HepG2 (cell line): ENCODE measurements at regions not wholly inside any gene's neighbourhood (a gene's known extent, or its start where the extent isn't known, plus 50 kb on each side); places are given as distances from the start of the nearest gene placed in this dataset.

Experiments used
- ATAC-seq: fragments of 200-7000 bp; cut with Tn5 transposase; 3 replicates; pipeline ENCODE4 v1.9.1; 2020; ENCODE audit warnings: mild to moderate bottlenecking, moderate library complexity
- BruUV-seq: library from RNA; stranded (reverse); fragments of 400-500 nt; replicated peaks from 2 replicates; lab custom pipeline; 2021; lab: Mats Ljungman, UMichigan
- CTCF ChIA-PET: fragments of 300-600 bp; formaldehyde crosslinking; extraction: SDS; loops from one replicate; lab custom pipeline; 2021; ENCODE audit warnings: low total read pairs, inconsistent platforms, low intra/inter-chr PET ratio; lab: Yijun Ruan, JAX
- POLR2A ChIA-PET: fragments of 350-600 bp; sonication (Branson Sonifier 250); formaldehyde crosslinking; loops from one replicate; lab custom pipeline; 2020; ENCODE audit warnings: antibody characterized with exemption, inconsistent platforms; lab: Yijun Ruan, JAX
- DNase-seq: peaks from one replicate; pipeline ENCODE4 v3.0.0-alpha.2; 2015; ENCODE audit warnings: low spot score
- FAIRE-seq: peaks from 3 replicates; lab custom pipeline; 2011; peaks lifted over from hg19 to GRCh38; lab: Jason Lieb, UNC
- H2AFZ ChIP-seq: one replicate; pipeline ENCODE4 v1.6.1; 2011; ENCODE audit warnings: low read length, inconsistent platforms
- H3K27ac ChIP-seq: fragments of 300-600 bp; 3 replicates; pipeline ENCODE4 v1.8.0; 2011; ENCODE audit warnings: mixed run types, mild to moderate bottlenecking, mixed read lengths, low read length, inconsistent platforms; ENCODE audit not compliant: insufficient read depth; ENCODE audit errors: extremely low read length
- H3K27me3 ChIP-seq, 2 experiments: fragments of 200-600 bp in 1 of 2; 2 replicates in 1 of 2; 3 replicates in 1 of 2; pipeline versions ENCODE4 v1.6.0 to v1.8.0; 2011; ENCODE audit warnings: low read length in 2 of 2, mild to moderate bottlenecking in 2 of 2, moderate library complexity in 2 of 2, inconsistent platforms in 1 of 2; ENCODE audit not compliant: insufficient read depth in 2 of 2, control insufficient read depth in 1 of 2
- H3K36me3 ChIP-seq, 2 experiments: fragments of 200-600 bp in 1 of 2; replicated peaks in 1 of 2; 2 replicates in 1 of 2; 3 replicates in 1 of 2; pipeline versions ENCODE4 v1.5.1 to v1.8.0; 2011; ENCODE audit warnings: low read length in 2 of 2, inconsistent platforms in 1 of 2; ENCODE audit not compliant: insufficient read depth in 2 of 2, control insufficient read depth in 1 of 2
- H3K4me1 ChIP-seq: 2 replicates; pipeline ENCODE4 v1.5.1; 2012; ENCODE audit warnings: low read length, inconsistent platforms; ENCODE audit not compliant: insufficient read depth
- H3K4me2 ChIP-seq: 2 replicates; pipeline ENCODE4 v1.6.0; 2011; ENCODE audit warnings: low read depth, low read length, inconsistent platforms
- H3K4me3 ChIP-seq, 3 experiments: fragments of 200-600 bp in 1 of 3; sonication (generic), shearing (Covaris generic) in 1 of 3; replicated peaks in 1 of 3; 2 replicates each; pipeline ENCODE4 v1.5.1; 2011 to 2016; ENCODE audit warnings: low read length in 3 of 3, inconsistent platforms in 2 of 3, low read depth in 2 of 3, mild to moderate bottlenecking in 2 of 3, control low read depth in 1 of 3, mixed read lengths in 1 of 3; ENCODE audit not compliant: insufficient read depth in 1 of 3
- H3K79me2 ChIP-seq: one replicate; pipeline ENCODE4 v1.6.1; 2011; ENCODE audit warnings: low read length, inconsistent platforms; ENCODE audit not compliant: insufficient read depth
- H3K9ac ChIP-seq: 2 replicates; pipeline ENCODE4 v1.6.0; 2011; ENCODE audit warnings: mild to moderate bottlenecking, low read depth, low read length, inconsistent platforms; ENCODE audit not compliant: insufficient read depth
- H3K9me3 ChIP-seq: 2 replicates; pipeline ENCODE4 v1.5.1; 2012; ENCODE audit warnings: mild to moderate bottlenecking, low read length
- H4K20me1 ChIP-seq: 2 replicates; pipeline ENCODE4 v1.6.0; 2011; ENCODE audit warnings: inconsistent platforms, mild to moderate bottlenecking, low read length, moderate library complexity; ENCODE audit not compliant: insufficient read depth
- CC2D1A ChIP-seq: sonication (generic); formaldehyde crosslinking; IDR thresholded peaks from 2 replicates; pipeline ENCODE4 v1.8.1; 2023; ENCODE audit warnings: mild to moderate bottlenecking, missing genetic modification reagents
- GTF2F1 ChIP-seq: fragments of 150-350 bp; IDR thresholded peaks from 2 replicates; pipeline ENCODE4 v1.6.1; 2014; ENCODE audit warnings: low read length
- HINFP ChIP-seq: sonication (generic); formaldehyde crosslinking; IDR thresholded peaks from 2 replicates; pipeline ENCODE4 v1.4.0; 2020; ENCODE audit warnings: low read depth, mild to moderate bottlenecking, missing genetic modification reagents
- HOXA5 ChIP-seq: sonication (generic); formaldehyde crosslinking; IDR thresholded peaks from 2 replicates; pipeline ENCODE4 v1.4.0; 2020; ENCODE audit warnings: missing genetic modification reagents
- KLF13 ChIP-seq: sonication (generic); formaldehyde crosslinking; IDR thresholded peaks from 2 replicates; pipeline ENCODE4 v1.4.0; 2020; ENCODE audit warnings: mild to moderate bottlenecking, missing genetic modification reagents
- MED1 ChIP-seq: sonication (generic); formaldehyde crosslinking; IDR thresholded peaks from 2 replicates; pipeline ENCODE4 v1.4.0; 2020; ENCODE audit warnings: missing genetic modification reagents
- MTF2 ChIP-seq: sonication (generic); formaldehyde crosslinking; IDR thresholded peaks from 2 replicates; pipeline ENCODE4 v1.5.0; 2020; ENCODE audit warnings: missing genetic modification reagents, borderline replicate concordance
- PRDM15 ChIP-seq: sonication (generic); formaldehyde crosslinking; IDR thresholded peaks from 2 replicates; pipeline ENCODE4 v1.4.0; 2020; ENCODE audit warnings: missing genetic modification reagents
- RFX5 ChIP-seq: IDR thresholded peaks from 2 replicates; pipeline ENCODE4 v1.6.1; 2011; ENCODE audit warnings: low read depth, low read length, improper control_type of control experiment
- ZFP36L1 ChIP-seq: sonication (generic); formaldehyde crosslinking; IDR thresholded peaks from 2 replicates; pipeline ENCODE4 v1.8.0; 2022; ENCODE audit warnings: mild to moderate bottlenecking, missing genetic modification reagents, moderate library complexity
- ZNF12 ChIP-seq: sonication (generic); formaldehyde crosslinking; IDR thresholded peaks from 2 replicates; pipeline ENCODE4 v1.5.0; 2020; ENCODE audit warnings: missing genetic modification reagents
- ZNF124 ChIP-seq: sonication (generic); formaldehyde crosslinking; IDR thresholded peaks from 2 replicates; pipeline ENCODE4 v1.4.0; 2020; ENCODE audit warnings: missing genetic modification reagents
- ZNF180 ChIP-seq: sonication (generic); formaldehyde crosslinking; IDR thresholded peaks from 2 replicates; pipeline ENCODE4 v1.4.0; 2020; ENCODE audit warnings: low read depth, missing genetic modification reagents, borderline replicate concordance
- ZNF292 ChIP-seq: sonication (generic); formaldehyde crosslinking; IDR thresholded peaks from 2 replicates; pipeline ENCODE4 v1.8.1; 2022; ENCODE audit warnings: mild to moderate bottlenecking, low read depth, missing genetic modification reagents, borderline replicate concordance
- ZNF441 ChIP-seq: sonication (generic); formaldehyde crosslinking; IDR thresholded peaks from 2 replicates; pipeline ENCODE4 v1.7.0; 2021; ENCODE audit warnings: missing genetic modification reagents, borderline replicate concordance
- ZNF543 ChIP-seq: sonication (generic); formaldehyde crosslinking; IDR thresholded peaks from 2 replicates; pipeline ENCODE4 v1.4.0; 2020; ENCODE audit warnings: mild to moderate bottlenecking, missing genetic modification reagents
- ZNF577 ChIP-seq: sonication (generic); formaldehyde crosslinking; IDR thresholded peaks from 2 replicates; pipeline ENCODE4 v1.4.0; 2020; ENCODE audit warnings: mild to moderate bottlenecking, low read depth, missing genetic modification reagents, borderline replicate concordance
- ZNF75D ChIP-seq: sonication (generic); formaldehyde crosslinking; IDR thresholded peaks from 2 replicates; pipeline ENCODE4 v1.8.1; 2023; ENCODE audit warnings: missing genetic modification reagents, mild to moderate bottlenecking, borderline replicate concordance
- WGBS: methylation state at CpG from one replicate; pipeline ENCODE4 v1.1.6; 2017; ENCODE audit warnings: low lambda C conversion rate; 5-methylcytosine and 5-hydroxymethylcytosine counted together
- in situ Hi-C: cut with HindIII; loops from 2 replicates; pipeline ENCODE4 v1.10.0; 2017; ENCODE audit warnings: low pct_unique_long_range_greater_than_20kb; ENCODE audit not compliant: extremely low pct_ligation_motif_present
- intact Hi-C: fragments of 100-400 bp; cut with micrococcal nuclease; formaldehyde crosslinking; loops from one replicate; pipeline ENCODE4 v1.10.0; 2022; ENCODE audit not compliant: unreplicated experiment
- TF ChIP-seq, protein P1 (sequence below): IDR thresholded peaks from 2 replicates; pipeline ENCODE4 v1.6.1; 2016; ENCODE audit warnings: control low read depth

- Histone ChIP-seq H3K27me3 (no peaks in the 10 kb centered on the region), H4K20me1 (no peaks in the 10 kb centered on the region), H3K36me3 (no peaks in the 10 kb centered on the region), H3K4me1 (no peaks in the 10 kb centered on the region), H3K79me2 (no peaks in the 10 kb centered on the region), H3K9ac (no peak overlapping the region), H3K4me3 (no peak overlapping the region), H3K27ac (no peak overlapping the region), H2AFZ (no peak overlapping the region), H3K9me3 (peaks cover 31% of the 10 kb centered on the region), H3K4me2 (no peak overlapping the region)
- in situ Hi-C loops (no loop called here), intact Hi-C loops (no loop called here)
- no TSS peak for BruUV-seq
- TF ChIP-seq CC2D1A (CRISPR knock-in tag) (no peak), KLF13 (CRISPR knock-in tag) (no peak), MED1 (no peak), HOXA5 (CRISPR knock-in tag) (no peak), ZNF124 (CRISPR knock-in tag) (no peak), ZNF180 (CRISPR knock-in tag) (no peak), ZFP36L1 (CRISPR knock-in tag) (no peak), PRDM15 (CRISPR knock-in tag) (no peak), ZNF577 (CRISPR knock-in tag) (no peak), HINFP (CRISPR knock-in tag) (no peak), ZNF12 (CRISPR knock-in tag) (no peak), MTF2 (CRISPR knock-in tag) (no peak), ZNF543 (CRISPR knock-in tag) (no peak), ZNF75D (CRISPR knock-in tag) (no peak), GTF2F1 (no peak), RFX5 (no peak), ZNF292 (no peak), ZNF441 (CRISPR knock-in tag) (no peak)
- TF ChIP-seq, protein P1, sequence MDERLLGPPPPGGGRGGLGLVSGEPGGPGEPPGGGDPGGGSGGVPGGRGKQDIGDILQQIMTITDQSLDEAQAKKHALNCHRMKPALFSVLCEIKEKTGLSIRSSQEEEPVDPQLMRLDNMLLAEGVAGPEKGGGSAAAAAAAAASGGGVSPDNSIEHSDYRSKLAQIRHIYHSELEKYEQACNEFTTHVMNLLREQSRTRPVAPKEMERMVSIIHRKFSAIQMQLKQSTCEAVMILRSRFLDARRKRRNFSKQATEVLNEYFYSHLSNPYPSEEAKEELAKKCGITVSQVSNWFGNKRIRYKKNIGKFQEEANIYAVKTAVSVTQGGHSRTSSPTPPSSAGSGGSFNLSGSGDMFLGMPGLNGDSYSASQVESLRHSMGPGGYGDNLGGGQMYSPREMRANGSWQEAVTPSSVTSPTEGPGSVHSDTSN (CRISPR knock-in tag), result no peak
- WGBS, result 4% methylated on average over 5 of the region's 5 CpGs
- DNase-seq (no peak), ATAC-seq (no peak), FAIRE-seq (no peak)
- ChIA-PET CTCF (no interaction called here), POLR2A (no interaction called here)
These were observed 1413.0 kb upstream of the PRR20A start for GRCh38 chr13:55727683-55728082.
